Right lobe of liver (tissue), 6 donors: ENCODE measurements at regions not wholly inside any gene's neighbourhood (a gene's known extent, or its start where the extent isn't known, plus 50 kb on each side); places are given as distances from the start of the nearest gene placed in this dataset.

Source experiments
- ATAC-seq, 4 donors: fragments of 200-7000 bp; cut with Tn5 transposase; one replicate each; pipeline ENCODE4 v1.9.1; 2020; ENCODE audit warnings: mild to moderate bottlenecking in 4 of 4, moderate library complexity in 4 of 4
- DNase-seq, 3 donors: peaks; one replicate each; pipeline ENCODE4 v3.0.0-alpha.2; 2020
- H3K27ac ChIP-seq, 3 donors: fragments of 200-600 bp; one replicate each; pipeline ENCODE4 v1.8.0; 2022
- H3K27me3 ChIP-seq, 2 donors: fragments of 200-600 bp; one replicate each; pipeline ENCODE4 v1.8.0; 2022
- H3K36me3 ChIP-seq, 4 donors: fragments of 200-600 bp; sonication (generic) in 1 of 4; one replicate each; pipeline versions ENCODE4 v1.5.1 to v1.8.0; 2017 to 2022; ENCODE audit warnings: control low read depth in 1 of 4
- H3K4me1 ChIP-seq, 4 donors: fragments of 200-600 bp; sonication (generic) in 1 of 4; one replicate each; pipeline versions ENCODE4 v1.5.1 to v1.8.0; 2017 to 2022; ENCODE audit warnings: control low read depth in 1 of 4
- H3K4me3 ChIP-seq, 3 donors: fragments of 200-600 bp; one replicate each; pipeline ENCODE4 v1.8.0; 2022
- H3K9me3 ChIP-seq, 4 donors: fragments of 200-600 bp; sonication (generic) in 1 of 4; one replicate each; pipeline versions ENCODE4 v1.5.1 to v1.8.0; 2017 to 2022; ENCODE audit warnings: control low read depth in 1 of 4
- CTCF ChIP-seq, 4 donors: fragments of 200-600 bp in 3 of 4; fragments of 450-650 bp in 1 of 4; IDR thresholded peaks; one replicate each; pipeline versions ENCODE4 v1.5.1 to v1.8.0; 2016 to 2022; ENCODE audit warnings: antibody characterized with exemption in 4 of 4, mild to moderate bottlenecking in 2 of 4
- POLR2A ChIP-seq: fragments of 450-650 bp; IDR thresholded peaks from one replicate; pipeline ENCODE4 v1.6.1; 2017; ENCODE audit warnings: antibody characterized with exemption, mild to moderate bottlenecking
- WGBS: methylation state at CpG from one replicate; pipeline ENCODE4 v1.1.6; 2018; ENCODE audit warnings: low coverage, low lambda C conversion rate; ENCODE audit not compliant: insufficient coverage; ENCODE audit errors: missing lambda C conversion rate; 5-methylcytosine and 5-hydroxymethylcytosine counted together
- intact Hi-C, 2 donors: fragments of 100-400 bp; cut with DNase I; formaldehyde crosslinking; loops; one replicate each; pipeline versions ENCODE4 v1.11.2 to v1.14.1; 2022
- donor health status: DM: no; HTN: yes; CAD: no.
- donor health status: DM: no; HTN: no; CAD: no.
- donor health status: DM: no; HTN: no; CAD: no.
- donor health status: DM: no; HTN: yes; CAD: no.
- donor health status: DM: no; HTN: yes; CAD: no.

DNA sequence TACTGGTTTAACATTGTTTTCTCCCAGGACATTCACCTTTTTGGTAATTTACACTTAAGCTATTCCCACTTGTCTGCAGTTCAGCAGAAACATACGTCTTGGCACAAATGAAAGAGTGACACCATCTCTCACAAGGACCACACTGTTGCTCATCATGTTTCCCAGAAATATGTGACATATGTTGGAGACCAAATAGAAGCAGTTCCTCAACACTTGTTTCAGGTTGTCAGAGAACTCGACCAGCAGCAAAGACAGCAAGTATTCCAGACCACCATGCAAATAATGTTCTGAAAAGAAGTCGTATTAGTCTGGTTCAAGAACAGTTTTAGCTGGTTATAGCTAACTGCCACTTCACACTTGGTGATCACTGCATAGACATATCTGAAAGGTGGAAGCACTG is 81.3 kb upstream of the KLF6 start:
- intact Hi-C loops, result no loop called here
- WGBS, result 66% methylated on average over 3 of the region's 3 CpGs
- no peaks in the 10 kb centered on the region for H3K9me3 ChIP-seq
- no peak overlapping the region for H3K4me3 ChIP-seq
- H3K36me3 ChIP-seq, result no peaks in the 10 kb centered on the region
- DNase-seq (no peak), ATAC-seq (no peak)
- peaks cover 0 to 6% (median 2%) of the 10 kb centered on the region in 4 donors for H3K4me1 ChIP-seq
- H3K27me3 ChIP-seq, result no peaks in the 10 kb centered on the region
- TF ChIP-seq POLR2A, result no peak
- TF ChIP-seq CTCF (IDR thresholded peaks at IDR 0.05), result no peak
- no peak overlapping the region for H3K27ac ChIP-seq

GRCh38 chr10:3865565-3865964 is 80.6 kb upstream of the KLF6 start:
- Histone ChIP-seq H3K27ac (no peak overlapping the region), H3K36me3 (no peaks in the 10 kb centered on the region), H3K27me3 (no peaks in the 10 kb centered on the region), H3K4me3 (no peak overlapping the region), H3K4me1 (peaks cover 0 to 6% (median 2%) of the 10 kb centered on the region in 4 donors), H3K9me3 (no peaks in the 10 kb centered on the region)
- DNase-seq, result no peak
- intact Hi-C loops, result no loop called here
- WGBS, result 73% methylated on average over 3 of the region's 3 CpGs
- no peak for TF ChIP-seq CTCF (IDR thresholded peaks at IDR 0.05)
- TF ChIP-seq POLR2A, result no peak
- ATAC-seq, result no peak

DNA sequence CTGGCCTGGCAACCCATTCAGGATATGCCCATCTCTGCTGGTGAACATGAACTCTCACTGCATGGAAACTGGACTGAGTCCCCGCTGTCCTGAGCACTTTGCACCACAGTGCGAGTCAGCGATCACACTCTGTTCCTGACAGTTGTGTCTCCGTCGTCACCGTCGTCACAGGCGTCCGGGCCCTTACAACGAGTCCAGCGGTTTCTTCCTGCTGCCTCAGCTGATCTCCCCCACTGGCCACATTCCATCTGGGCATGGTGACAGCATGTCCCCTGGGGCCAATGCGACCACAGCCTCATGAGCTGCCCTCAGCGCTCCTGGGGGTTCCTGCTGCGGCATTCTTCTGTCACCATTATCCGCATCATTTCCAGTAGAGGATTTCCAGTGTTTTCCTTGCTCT is 76.8 kb upstream of the KLF6 start:
- no peak for TF ChIP-seq CTCF (IDR thresholded peaks at IDR 0.05)
- TF ChIP-seq POLR2A, result no peak
- Histone ChIP-seq H3K4me3 (no peak overlapping the region), H3K27me3 (no peaks in the 10 kb centered on the region), H3K36me3 (no peaks in the 10 kb centered on the region), H3K9me3 (no peaks in the 10 kb centered on the region), H3K4me1 (no peaks in the 10 kb centered on the region), H3K27ac (peak overlapping the region in 1 of 3 donors; percentile 20)
- 100% methylated on average over 1 of the region's 15 CpGs for WGBS
- no peak for DNase-seq
- intact Hi-C loops, result no loop called here
- ATAC-seq, result no peak

GRCh38 chr10:3858051-3858845 is 73.2 kb upstream of the KLF6 start:
- no peaks in the 10 kb centered on the region for H3K9me3 ChIP-seq
- intact Hi-C loops, result no loop called here
- H3K36me3 ChIP-seq, result no peaks in the 10 kb centered on the region
- no peak for ATAC-seq
- H3K27me3 ChIP-seq, result no peaks in the 10 kb centered on the region
- no peak for DNase-seq
- H3K4me3 ChIP-seq, result no peak overlapping the region
- 82% methylated on average over 7 of the region's 12 CpGs for WGBS
- H3K4me1 ChIP-seq, result peaks cover 0 to 3% (median under 1%) of the 10 kb centered on the region in 4 donors
- H3K27ac ChIP-seq, result no peak overlapping the region
- no peak for TF ChIP-seq POLR2A
- TF ChIP-seq CTCF (IDR thresholded peaks at IDR 0.05), result no peak
